ENCODE measurements at regions not wholly inside any gene's neighbourhood (a gene's known extent, or its start where the extent isn't known, plus 50 kb on each side); places are given as distances from the start of the nearest gene placed in this dataset.

DNA sequence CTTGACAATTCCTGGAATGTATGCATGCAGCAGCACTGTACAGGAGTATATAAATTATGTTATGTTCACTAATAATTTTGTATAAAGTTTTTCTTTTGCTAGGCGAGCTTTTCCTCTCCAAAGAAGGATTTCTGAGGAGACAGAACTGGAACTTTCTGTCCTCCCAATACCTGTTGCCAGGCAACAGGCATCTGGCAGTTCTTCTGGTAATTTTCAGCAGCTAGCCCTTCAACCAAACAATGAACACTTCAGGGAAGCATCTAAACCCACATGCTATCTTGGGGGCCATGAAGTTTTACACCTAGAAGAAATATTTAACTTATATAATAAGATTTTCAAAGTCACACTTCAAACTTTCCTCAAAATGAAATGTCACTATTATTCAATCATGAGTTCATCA, 162.9 kb upstream of the SYT10 start:
- H3K9me3 ChIP-seq (ENCODE audit: insufficient read depth, low read length) = no peaks in the 10 kb centered on the region
- H3K36me3 ChIP-seq (replicated peaks; ENCODE audit: low read depth, low read length) = no peaks in the 10 kb centered on the region
- H3K4me2 ChIP-seq (ENCODE audit: low read length) = no peak overlapping the region
- no peak overlapping the region for H3K9ac ChIP-seq (ENCODE audit: low read length)
- H2AFZ ChIP-seq (ENCODE audit: low read depth, low read length) = no peak overlapping the region
- H3K79me2 ChIP-seq (ENCODE audit: low read length) = no peaks in the 10 kb centered on the region
- no peak overlapping the region for H3K4me3 ChIP-seq (ENCODE audit: low read length)
- no peak overlapping the region for H3K27ac ChIP-seq (ENCODE audit: low read length)
- no peaks in the 10 kb centered on the region for H3K4me1 ChIP-seq (ENCODE audit: low read length)
- no peak for TF ChIP-seq EZH2phosphoT487 (IDR thresholded peaks at IDR 0.05; ENCODE audit: low read depth)
- TF ChIP-seq, protein P1, sequence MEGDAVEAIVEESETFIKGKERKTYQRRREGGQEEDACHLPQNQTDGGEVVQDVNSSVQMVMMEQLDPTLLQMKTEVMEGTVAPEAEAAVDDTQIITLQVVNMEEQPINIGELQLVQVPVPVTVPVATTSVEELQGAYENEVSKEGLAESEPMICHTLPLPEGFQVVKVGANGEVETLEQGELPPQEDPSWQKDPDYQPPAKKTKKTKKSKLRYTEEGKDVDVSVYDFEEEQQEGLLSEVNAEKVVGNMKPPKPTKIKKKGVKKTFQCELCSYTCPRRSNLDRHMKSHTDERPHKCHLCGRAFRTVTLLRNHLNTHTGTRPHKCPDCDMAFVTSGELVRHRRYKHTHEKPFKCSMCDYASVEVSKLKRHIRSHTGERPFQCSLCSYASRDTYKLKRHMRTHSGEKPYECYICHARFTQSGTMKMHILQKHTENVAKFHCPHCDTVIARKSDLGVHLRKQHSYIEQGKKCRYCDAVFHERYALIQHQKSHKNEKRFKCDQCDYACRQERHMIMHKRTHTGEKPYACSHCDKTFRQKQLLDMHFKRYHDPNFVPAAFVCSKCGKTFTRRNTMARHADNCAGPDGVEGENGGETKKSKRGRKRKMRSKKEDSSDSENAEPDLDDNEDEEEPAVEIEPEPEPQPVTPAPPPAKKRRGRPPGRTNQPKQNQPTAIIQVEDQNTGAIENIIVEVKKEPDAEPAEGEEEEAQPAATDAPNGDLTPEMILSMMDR (IDR thresholded peaks at IDR 0.05; ENCODE audit: low read depth, low read length) = no peak
- H3K27me3 ChIP-seq (ENCODE audit: low read depth, low read length) = no peaks in the 10 kb centered on the region; the same call in 1 of the 2 replicates
- H4K20me1 ChIP-seq (ENCODE audit: insufficient read depth, low read length) = no peaks in the 10 kb centered on the region

DNA sequence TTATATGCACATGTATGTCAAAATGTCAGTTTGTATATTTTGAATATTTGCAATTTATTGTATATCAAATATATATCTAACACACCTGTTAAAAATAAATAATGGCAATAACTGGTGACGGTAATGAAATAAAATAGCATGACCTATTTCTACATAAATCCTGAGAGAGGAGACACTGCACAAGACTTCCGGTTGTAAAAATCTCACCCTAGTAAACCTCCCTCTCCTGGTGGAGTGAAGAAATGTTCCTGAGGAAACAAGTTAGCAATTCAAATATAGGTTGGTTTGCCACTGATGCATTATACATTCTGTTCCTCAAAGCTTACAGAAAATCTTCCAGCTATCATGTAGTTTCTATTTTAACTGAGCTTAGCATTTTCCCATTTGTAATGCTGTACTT, 166.1 kb upstream of the SYT10 start:
- H3K36me3 ChIP-seq (replicated peaks; ENCODE audit: low read depth, low read length) = no peaks in the 10 kb centered on the region
- TF ChIP-seq EZH2phosphoT487 (IDR thresholded peaks at IDR 0.05; ENCODE audit: low read depth) = no peak
- TF ChIP-seq, protein P1 (IDR thresholded peaks at IDR 0.05; ENCODE audit: low read depth, low read length) = no peak
- no peak overlapping the region for H3K9ac ChIP-seq (ENCODE audit: low read length)
- H3K4me2 ChIP-seq (ENCODE audit: low read length) = no peak overlapping the region
- H3K27me3 ChIP-seq (ENCODE audit: low read depth, low read length) = no peaks in the 10 kb centered on the region
- no peaks in the 10 kb centered on the region for H3K79me2 ChIP-seq (ENCODE audit: low read length)
- no peaks in the 10 kb centered on the region for H3K9me3 ChIP-seq (ENCODE audit: insufficient read depth, low read length)
- H4K20me1 ChIP-seq (ENCODE audit: insufficient read depth, low read length) = no peaks in the 10 kb centered on the region
- H3K27ac ChIP-seq (ENCODE audit: low read length) = no peak overlapping the region
- no peaks in the 10 kb centered on the region for H3K4me1 ChIP-seq (ENCODE audit: low read length)
- H2AFZ ChIP-seq (ENCODE audit: low read depth, low read length) = no peak overlapping the region
- no peak overlapping the region for H3K4me3 ChIP-seq (ENCODE audit: low read length)

DNA sequence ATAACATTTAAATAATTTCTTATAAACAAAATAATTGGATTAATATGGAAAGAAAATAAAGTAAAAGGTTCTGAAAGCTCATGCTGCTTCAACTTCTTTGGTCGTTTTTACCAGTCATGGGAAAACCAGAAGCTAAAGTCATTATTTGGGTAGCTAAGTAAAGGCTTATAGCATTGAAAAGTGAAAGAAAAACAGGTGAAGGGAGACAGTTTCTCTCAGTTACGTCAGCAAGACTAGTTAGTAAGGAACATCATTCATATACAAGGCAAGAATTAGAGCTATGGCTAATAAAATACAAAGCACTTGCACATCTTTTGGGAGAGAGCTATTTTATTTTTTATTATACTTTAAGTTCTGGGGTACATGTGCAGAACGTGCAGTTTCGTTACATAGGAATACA, 170.3 kb upstream of the SYT10 start:
- Histone ChIP-seq H3K27me3 (ENCODE audit: low read depth, low read length) (no peaks in the 10 kb centered on the region), H3K79me2 (ENCODE audit: low read length) (no peaks in the 10 kb centered on the region), H3K4me1 (ENCODE audit: low read length) (no peaks in the 10 kb centered on the region; the same call in 1 of the 2 replicates), H3K4me2 (ENCODE audit: low read length) (no peak overlapping the region), H3K4me3 (ENCODE audit: low read length) (no peak overlapping the region), H4K20me1 (ENCODE audit: insufficient read depth, low read length) (no peaks in the 10 kb centered on the region), H3K27ac (ENCODE audit: low read length) (no peak overlapping the region), H3K9ac (ENCODE audit: low read length) (no peak overlapping the region), H3K9me3 (ENCODE audit: insufficient read depth, low read length) (no peaks in the 10 kb centered on the region), H2AFZ (ENCODE audit: low read depth, low read length) (no peak overlapping the region), H3K36me3 (replicated peaks; ENCODE audit: low read depth, low read length) (no peaks in the 10 kb centered on the region)
- TF ChIP-seq, protein P1 (IDR thresholded peaks at IDR 0.05; ENCODE audit: low read depth, low read length) = no peak
- TF ChIP-seq EZH2phosphoT487 (IDR thresholded peaks at IDR 0.05; ENCODE audit: low read depth) = no peak

DNA sequence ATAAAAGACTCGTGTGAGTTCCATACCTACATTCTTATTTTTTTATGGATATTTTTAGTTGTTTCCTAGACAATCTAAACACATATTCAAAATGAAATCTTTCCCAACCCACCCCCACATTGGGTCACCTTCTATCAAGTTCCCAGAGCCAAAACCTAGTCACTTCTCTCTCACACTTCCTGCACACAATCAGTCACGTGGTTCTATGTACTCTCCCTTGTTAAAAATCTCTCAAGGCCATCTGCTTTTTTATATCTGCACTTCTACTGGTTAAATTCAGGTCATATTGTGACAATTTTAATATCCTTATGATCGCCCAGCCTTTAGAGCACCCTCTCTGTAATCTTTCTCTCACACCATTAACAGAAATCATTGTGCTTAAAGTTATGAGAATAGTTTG, 175.0 kb upstream of the SYT10 start:
- no peak for TF ChIP-seq EZH2phosphoT487 (IDR thresholded peaks at IDR 0.05; ENCODE audit: low read depth)
- TF ChIP-seq, protein P1 (IDR thresholded peaks at IDR 0.05; ENCODE audit: low read depth, low read length) = no peak
- H3K27me3 ChIP-seq (ENCODE audit: low read depth, low read length) = no peaks in the 10 kb centered on the region
- no peaks in the 10 kb centered on the region; the same call in 1 of the 2 replicates for H3K4me1 ChIP-seq (ENCODE audit: low read length)
- H3K4me3 ChIP-seq (ENCODE audit: low read length) = no peak overlapping the region
- H3K9ac ChIP-seq (ENCODE audit: low read length) = no peak overlapping the region
- no peak overlapping the region for H3K27ac ChIP-seq (ENCODE audit: low read length)
- H4K20me1 ChIP-seq (ENCODE audit: insufficient read depth, low read length) = no peaks in the 10 kb centered on the region
- no peak overlapping the region for H2AFZ ChIP-seq (ENCODE audit: low read depth, low read length)
- H3K36me3 ChIP-seq (replicated peaks; ENCODE audit: low read depth, low read length) = no peaks in the 10 kb centered on the region
- H3K4me2 ChIP-seq (ENCODE audit: low read length) = no peak overlapping the region
- no peaks in the 10 kb centered on the region for H3K79me2 ChIP-seq (ENCODE audit: low read length)
- no peaks in the 10 kb centered on the region for H3K9me3 ChIP-seq (ENCODE audit: insufficient read depth, low read length)

Data from OCI-LY3 (cell line).